ENCODE measurements at regions not wholly inside any gene's neighbourhood (a gene's known extent, or its start where the extent isn't known, plus 50 kb on each side); places are given as distances from the start of the nearest gene placed in this dataset.
"Not testable (repeated sequence)": the region's sequence is repeated elsewhere in the genome, so short reads cannot be mapped to it uniquely, and the experiment has no call there.

DNA sequence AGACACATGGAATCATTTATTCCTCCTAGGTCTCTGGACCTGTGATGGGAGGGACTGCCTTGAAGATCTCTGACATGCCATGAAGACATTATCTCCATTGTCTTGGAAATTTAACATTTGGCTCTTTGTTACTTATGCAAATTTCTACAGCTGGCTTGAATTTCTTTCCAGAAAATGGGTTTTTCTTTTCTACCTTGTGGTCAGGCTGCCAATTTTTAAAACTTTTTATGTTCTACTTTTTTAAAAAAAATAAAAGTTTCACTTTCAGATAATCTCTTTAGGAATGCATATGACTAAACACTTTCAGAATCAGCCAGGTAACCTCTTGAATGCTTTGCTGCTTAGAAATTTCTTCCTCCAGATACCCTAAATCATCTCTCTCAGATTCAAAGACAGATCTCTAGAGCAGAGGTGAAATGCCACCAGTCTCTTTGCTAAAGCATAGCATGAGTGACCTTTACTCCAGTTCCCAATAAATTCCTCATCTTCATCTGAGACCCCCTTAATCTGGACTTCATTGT lies 209.6 kb downstream of the RPRM start:
- no peak for DNase-seq (ENCODE audit: low read depth in 1 of 2, low spot score in 2 of 2)
- H3K4me1 ChIP-seq (replicated peaks), result no peaks in the 10 kb centered on the region
- no peaks in the 10 kb centered on the region for H3K27me3 ChIP-seq (replicated peaks)
- no peaks in the 10 kb centered on the region for H3K9me3 ChIP-seq (replicated peaks)
- H3K27ac ChIP-seq, result no peak overlapping the region
- H3K36me3 ChIP-seq, result no peaks in the 10 kb centered on the region
- H3K4me3 ChIP-seq, result no peak overlapping the region

DNA sequence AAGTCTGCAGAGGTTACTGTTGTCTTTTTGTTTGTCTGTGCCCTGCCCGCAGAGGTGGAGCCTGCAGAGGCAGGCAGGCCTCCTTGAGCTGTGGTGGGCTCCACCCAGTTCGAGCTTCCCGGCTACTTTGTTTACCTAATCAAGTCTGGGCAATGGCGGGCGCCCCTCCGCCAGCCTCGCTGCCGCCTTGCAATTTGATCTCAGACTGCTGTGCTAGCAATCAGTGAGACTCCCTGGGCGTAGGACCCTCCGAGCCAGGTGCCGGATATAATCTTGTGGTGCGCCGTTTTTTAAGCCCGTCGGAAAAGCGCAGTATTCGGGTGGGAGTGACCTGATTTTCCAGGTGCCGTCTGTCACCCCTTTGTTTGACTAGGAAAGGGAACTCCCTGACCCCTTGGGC lies 221.7 kb downstream of the RPRM start:
- not testable (repeated sequence) for H3K27ac ChIP-seq; H3K4me1 ChIP-seq (replicated peaks); H3K9me3 ChIP-seq (replicated peaks); DNase-seq (ENCODE audit: low read depth in 1 of 2, low spot score in 2 of 2); H3K36me3 ChIP-seq; H3K27me3 ChIP-seq (replicated peaks); H3K4me3 ChIP-seq

DNA sequence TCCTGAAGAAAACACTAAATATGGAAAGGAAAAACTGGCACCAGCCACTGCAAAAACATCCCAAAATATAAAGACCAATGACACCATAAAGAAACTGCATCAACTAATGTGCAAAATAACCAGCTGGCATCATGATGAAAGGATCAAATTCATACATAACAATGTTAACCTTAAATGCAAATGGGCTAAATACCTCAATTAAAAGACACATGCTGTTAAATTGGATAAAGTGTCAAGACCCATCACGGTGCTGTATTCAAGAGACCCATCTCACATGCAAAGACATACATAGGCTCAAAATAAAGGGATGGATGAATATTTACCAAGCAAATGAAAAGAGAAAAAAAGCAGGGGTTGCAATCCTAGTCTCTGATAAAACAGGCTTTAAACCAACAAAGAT lies 231.9 kb downstream of the RPRM start:
- H3K27ac ChIP-seq; H3K36me3 ChIP-seq; H3K4me1 ChIP-seq (replicated peaks); H3K4me3 ChIP-seq; H3K27me3 ChIP-seq (replicated peaks); DNase-seq (ENCODE audit: low read depth in 1 of 2, low spot score in 2 of 2); H3K9me3 ChIP-seq (replicated peaks): not testable (repeated sequence)

DNA sequence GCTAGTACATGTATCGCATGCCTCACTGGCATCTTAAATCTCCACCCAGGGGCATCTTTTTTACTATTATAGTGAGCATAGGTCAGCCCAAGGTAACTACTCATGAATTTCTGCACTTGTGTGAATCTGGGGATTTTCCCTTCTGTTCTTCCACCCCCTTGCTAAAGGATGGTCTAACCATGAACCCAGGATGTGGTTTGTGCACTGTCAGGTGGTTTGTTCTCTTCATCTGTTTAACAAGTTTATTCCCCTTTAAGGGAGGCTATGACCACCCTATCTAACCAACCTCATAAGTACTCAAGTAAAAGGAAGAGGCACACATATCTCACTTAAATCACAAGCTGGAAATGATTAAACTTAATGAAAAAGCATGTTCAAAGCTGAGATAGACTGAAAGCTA lies 243.0 kb downstream of the RPRM start:
- Histone ChIP-seq H3K27ac (no peak overlapping the region), H3K4me3 (no peak overlapping the region), H3K4me1 (replicated peaks) (no peaks in the 10 kb centered on the region), H3K9me3 (replicated peaks) (no peaks in the 10 kb centered on the region; the same call in 1 of the 2 replicates), H3K36me3 (no peaks in the 10 kb centered on the region), H3K27me3 (replicated peaks) (no peaks in the 10 kb centered on the region)
- no peak for DNase-seq (ENCODE audit: low read depth in 1 of 2, low spot score in 2 of 2)

DNA sequence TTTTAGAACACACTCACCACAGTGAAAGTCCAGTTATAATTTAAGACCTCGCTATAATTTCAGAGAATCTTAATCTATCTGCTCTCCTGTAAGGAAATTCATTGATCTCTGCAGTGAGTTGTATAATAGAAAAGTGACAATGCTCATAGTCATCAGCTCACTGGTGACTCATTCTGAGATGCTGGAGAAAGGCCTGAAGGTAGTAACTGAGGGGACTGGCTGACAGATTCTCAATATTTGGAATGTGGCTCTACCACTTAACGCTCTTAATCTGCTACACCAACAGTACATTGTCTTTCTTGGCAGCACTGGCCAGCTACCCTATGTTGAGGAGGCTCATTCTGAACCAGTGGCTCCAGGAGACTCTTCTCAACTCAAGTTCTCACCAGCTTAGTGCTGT lies 246.1 kb downstream of the RPRM start:
- H3K27ac ChIP-seq, result no peak overlapping the region
- H3K27me3 ChIP-seq (replicated peaks), result no peaks in the 10 kb centered on the region
- no peak overlapping the region for H3K4me3 ChIP-seq
- H3K4me1 ChIP-seq (replicated peaks), result no peaks in the 10 kb centered on the region
- H3K9me3 ChIP-seq (replicated peaks), result no peaks in the 10 kb centered on the region; the same call in 1 of the 2 replicates
- no peaks in the 10 kb centered on the region for H3K36me3 ChIP-seq
- DNase-seq (ENCODE audit: low read depth in 1 of 2, low spot score in 2 of 2), result no peak

DNA sequence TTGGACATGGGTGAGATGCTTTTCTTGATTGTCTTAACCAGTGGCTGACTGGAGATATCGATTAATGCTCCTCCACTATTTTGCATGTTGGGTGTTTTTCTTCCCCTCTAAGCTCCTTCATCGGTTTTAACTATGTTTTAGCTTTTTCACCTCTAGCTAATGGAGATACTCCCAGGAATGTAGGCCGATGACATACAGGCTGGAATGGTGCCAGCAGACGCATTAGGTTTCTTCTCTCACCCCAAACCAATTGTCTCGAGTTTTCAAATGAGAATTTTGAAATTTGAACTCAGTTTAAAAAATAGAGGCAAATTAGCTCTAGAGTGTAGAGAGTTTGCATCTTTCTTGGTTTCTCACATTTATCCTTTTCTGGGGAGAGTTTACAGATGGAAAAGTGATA lies 247.6 kb downstream of the RPRM start:
- Histone ChIP-seq H3K27ac (no peak overlapping the region), H3K27me3 (replicated peaks) (no peaks in the 10 kb centered on the region), H3K4me3 (no peak overlapping the region), H3K9me3 (replicated peaks) (no peaks in the 10 kb centered on the region; the same call in 1 of the 2 replicates), H3K4me1 (replicated peaks) (no peaks in the 10 kb centered on the region), H3K36me3 (no peaks in the 10 kb centered on the region)
- no peak for DNase-seq (ENCODE audit: low read depth in 1 of 2, low spot score in 2 of 2)

DNA sequence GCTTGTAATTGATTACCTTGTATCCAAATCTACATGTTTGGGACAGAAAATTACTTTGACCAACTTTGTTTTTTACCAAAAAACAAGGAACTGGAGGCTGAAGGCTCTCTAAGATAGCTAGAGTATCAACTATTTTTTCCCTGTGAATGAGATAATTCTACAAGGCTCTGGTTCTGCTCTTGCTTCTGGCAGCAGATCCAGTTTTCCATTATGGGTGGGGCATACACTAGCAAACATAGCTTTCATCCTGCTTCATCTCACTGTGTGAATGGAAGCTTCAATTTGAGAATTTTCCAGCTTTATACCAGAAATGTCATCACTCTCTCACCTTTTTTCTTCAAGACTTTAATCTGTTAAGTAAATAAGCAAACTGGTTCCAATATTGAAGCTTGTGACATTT lies 249.7 kb downstream of the RPRM start:
- H3K9me3 ChIP-seq (replicated peaks), result no peaks in the 10 kb centered on the region
- no peaks in the 10 kb centered on the region for H3K36me3 ChIP-seq
- no peak for DNase-seq (ENCODE audit: low read depth in 1 of 2, low spot score in 2 of 2)
- H3K4me3 ChIP-seq, result no peak overlapping the region
- H3K27ac ChIP-seq, result no peak overlapping the region
- no peaks in the 10 kb centered on the region for H3K27me3 ChIP-seq (replicated peaks)
- H3K4me1 ChIP-seq (replicated peaks), result no peaks in the 10 kb centered on the region

DNA sequence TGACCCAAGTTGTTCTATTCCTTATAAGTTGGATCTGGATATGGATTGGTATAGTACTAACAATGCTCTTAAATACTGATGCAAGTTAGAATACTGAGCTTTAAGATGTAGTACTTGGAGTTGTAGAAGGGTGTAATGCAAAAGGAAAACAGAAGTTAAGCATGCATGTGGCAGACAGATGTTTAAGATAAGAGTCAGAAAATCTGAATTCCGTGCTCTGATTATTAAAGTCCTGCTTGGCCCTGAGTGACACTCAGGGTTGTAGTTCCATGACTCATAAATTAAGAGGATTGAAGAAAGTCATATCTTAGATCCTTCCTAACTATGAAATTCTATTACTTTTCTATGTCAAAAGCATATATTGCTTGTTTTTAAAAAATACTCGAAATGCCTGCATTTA lies 250.6 kb downstream of the RPRM start:
- Histone ChIP-seq H3K27ac (no peak overlapping the region), H3K27me3 (replicated peaks) (no peaks in the 10 kb centered on the region), H3K4me3 (no peak overlapping the region), H3K9me3 (replicated peaks) (no peaks in the 10 kb centered on the region), H3K4me1 (replicated peaks) (no peaks in the 10 kb centered on the region), H3K36me3 (no peaks in the 10 kb centered on the region)
- no peak for DNase-seq (ENCODE audit: low read depth in 1 of 2, low spot score in 2 of 2)

DNA sequence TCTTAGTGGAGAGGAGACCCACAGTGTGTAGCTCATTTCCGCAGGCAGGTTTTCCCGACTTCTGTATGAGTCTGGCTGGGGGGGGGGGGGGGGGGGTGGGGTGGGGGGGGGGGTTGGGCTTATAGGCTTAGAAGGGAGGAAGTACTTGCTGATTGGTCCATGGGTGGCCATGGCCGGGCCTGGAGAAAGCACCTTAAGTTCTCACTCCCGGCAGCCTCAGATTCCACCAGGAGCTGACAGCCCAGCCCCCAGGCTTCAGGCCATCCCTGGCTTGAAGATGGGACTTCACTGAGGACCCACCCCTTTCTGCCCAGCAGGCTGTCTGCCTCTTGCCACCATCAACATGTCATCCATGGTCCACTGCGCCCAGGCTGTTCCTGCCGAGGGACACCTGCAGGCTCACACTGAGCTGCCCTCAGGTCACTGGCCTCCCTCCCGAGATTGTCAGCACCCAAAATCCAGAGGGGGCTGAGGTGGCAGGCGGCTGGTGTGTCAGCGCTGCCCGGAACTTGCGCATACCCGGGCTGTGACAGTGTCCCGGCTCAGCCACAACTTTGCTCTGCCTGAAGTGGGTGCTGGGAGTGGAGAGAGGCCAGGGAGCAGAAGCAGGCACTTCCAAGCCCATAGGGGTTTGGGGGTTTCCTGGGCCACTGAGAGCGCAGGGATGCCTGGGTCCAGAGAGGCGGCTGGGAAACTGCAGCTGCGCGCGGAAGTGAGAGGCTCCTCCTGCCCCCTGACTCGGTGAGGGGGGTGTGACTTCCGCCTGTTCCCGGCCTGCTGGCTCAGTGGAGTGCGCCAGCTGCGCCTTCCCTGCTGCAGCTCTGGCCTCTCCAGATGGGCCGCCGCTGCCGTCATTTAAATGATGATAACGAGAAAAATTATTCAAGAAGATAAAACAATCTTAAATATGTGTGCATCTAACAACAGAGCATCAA lies 256.1 kb downstream of the RPRM start:
- Histone ChIP-seq H3K36me3 (no peaks in the 10 kb centered on the region), H3K4me1 (replicated peaks) (no peaks in the 10 kb centered on the region), H3K4me3 (no peak overlapping the region), H3K9me3 (replicated peaks) (no peaks in the 10 kb centered on the region), H3K27me3 (replicated peaks) (no peaks in the 10 kb centered on the region), H3K27ac (no peak overlapping the region)
- DNase-seq (ENCODE audit: low read depth in 1 of 2, low spot score in 2 of 2), result no peak

DNA sequence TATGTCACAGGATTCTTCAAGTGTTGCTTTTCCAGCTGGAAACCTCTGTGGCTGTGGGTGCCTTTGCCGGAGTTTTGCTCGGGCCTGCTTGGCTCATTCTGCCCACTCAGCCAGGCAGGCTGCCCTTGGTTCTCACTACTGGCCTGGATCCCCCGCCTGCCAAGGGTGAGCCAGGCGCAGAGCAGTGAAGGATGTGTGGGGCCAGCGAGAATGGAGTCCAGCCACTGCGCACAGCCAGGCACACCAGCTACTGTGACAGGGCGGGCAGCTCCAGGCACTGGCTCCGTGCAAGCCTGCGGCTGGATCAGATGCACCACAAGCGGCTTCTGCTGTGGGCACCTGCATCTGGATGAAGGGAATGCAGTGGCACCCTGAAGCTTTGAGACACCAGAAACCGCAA lies 257.1 kb downstream of the RPRM start:
- no peak for DNase-seq (ENCODE audit: low read depth in 1 of 2, low spot score in 2 of 2)
- H3K4me3 ChIP-seq, result no peak overlapping the region

DNA sequence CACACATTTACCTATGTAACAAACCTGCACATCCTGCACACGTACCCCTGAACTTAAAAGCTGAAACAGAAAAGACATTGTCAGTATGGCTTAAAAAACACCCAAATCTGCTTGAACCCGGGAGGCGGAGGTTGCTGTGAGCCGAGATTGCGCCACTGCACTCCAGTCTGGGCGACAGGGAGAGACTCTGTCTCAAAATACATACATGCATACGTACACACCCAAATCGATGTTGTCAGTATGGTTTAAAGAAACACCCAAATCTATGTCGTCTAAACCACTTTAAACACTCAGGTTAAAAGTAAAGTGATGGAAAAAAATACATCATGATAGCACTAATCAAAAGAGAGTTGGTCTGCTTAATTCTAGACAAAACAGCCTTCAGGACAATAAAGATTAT lies 257.5 kb downstream of the RPRM start:
- no peak for DNase-seq (ENCODE audit: low read depth in 1 of 2, low spot score in 2 of 2)
- Histone ChIP-seq H3K36me3 (no peaks in the 10 kb centered on the region), H3K27ac (no peak overlapping the region), H3K4me3 (no peak overlapping the region), H3K4me1 (replicated peaks) (no peaks in the 10 kb centered on the region), H3K27me3 (replicated peaks) (no peaks in the 10 kb centered on the region), H3K9me3 (replicated peaks) (no peaks in the 10 kb centered on the region)

More for the DNA sequence above, 257.1 kb downstream of the RPRM start:
- no peaks in the 10 kb centered on the region for H3K36me3 ChIP-seq
- no peaks in the 10 kb centered on the region for H3K9me3 ChIP-seq (replicated peaks)
- no peaks in the 10 kb centered on the region for H3K4me1 ChIP-seq (replicated peaks)
- H3K27me3 ChIP-seq (replicated peaks), result no peaks in the 10 kb centered on the region
- no peak overlapping the region for H3K27ac ChIP-seq

DNA sequence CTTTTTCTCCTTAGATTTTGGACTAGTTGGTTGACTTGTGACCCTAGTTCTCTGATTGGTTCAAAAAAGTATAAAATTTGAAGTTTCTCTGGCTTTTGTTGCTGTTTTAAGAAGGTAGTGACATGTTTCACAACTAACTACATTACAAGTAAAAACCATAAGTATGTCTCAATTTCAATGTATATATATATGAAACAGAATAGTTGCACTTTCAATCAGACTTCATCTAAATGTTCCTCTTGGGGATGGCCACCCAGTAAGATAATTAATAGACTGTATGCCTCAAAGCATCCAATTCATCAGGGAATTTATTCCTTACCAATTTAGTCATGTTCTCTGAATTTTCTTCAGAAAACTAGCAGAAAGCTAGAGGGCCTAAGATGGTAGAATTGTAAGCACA lies 259.7 kb downstream of the RPRM start:
- H3K9me3 ChIP-seq (replicated peaks), result no peaks in the 10 kb centered on the region

DNA sequence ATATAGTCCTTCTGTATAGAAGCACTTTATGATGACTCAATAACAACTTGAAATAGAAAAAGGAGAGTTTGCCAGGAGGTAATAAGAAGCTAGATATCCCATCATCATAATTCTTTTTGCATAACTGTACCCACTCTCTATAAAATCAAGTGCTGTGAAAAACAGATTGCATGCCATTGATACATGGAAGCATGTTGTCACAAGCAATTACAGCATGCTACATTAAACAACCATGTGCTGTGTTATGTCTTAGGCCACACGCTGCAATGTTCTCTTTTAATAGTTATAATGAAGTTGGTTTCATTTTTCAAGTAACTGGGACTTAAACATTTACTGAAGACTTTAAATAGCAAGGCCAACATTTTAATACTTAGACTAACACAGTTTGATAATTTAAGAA lies 264.2 kb downstream of the RPRM start:
- DNase-seq (ENCODE audit: low read depth in 1 of 2, low spot score in 2 of 2), result no peak
- Histone ChIP-seq H3K4me3 (no peak overlapping the region), H3K4me1 (replicated peaks) (no peaks in the 10 kb centered on the region), H3K9me3 (replicated peaks) (no peaks in the 10 kb centered on the region), H3K27me3 (replicated peaks) (0 out of 2 replicates have a peak, but pooled peaks cover 4% of the 10 kb centered on the region), H3K27ac (no peak overlapping the region), H3K36me3 (no peaks in the 10 kb centered on the region)

More for the DNA sequence above, 259.7 kb downstream of the RPRM start:
- H3K4me3 ChIP-seq, result no peak overlapping the region
- no peak overlapping the region for H3K27ac ChIP-seq
- DNase-seq (ENCODE audit: low read depth in 1 of 2, low spot score in 2 of 2), result no peak
- H3K27me3 ChIP-seq (replicated peaks), result no peaks in the 10 kb centered on the region
- H3K4me1 ChIP-seq (replicated peaks), result no peaks in the 10 kb centered on the region
- no peaks in the 10 kb centered on the region for H3K36me3 ChIP-seq

DNA sequence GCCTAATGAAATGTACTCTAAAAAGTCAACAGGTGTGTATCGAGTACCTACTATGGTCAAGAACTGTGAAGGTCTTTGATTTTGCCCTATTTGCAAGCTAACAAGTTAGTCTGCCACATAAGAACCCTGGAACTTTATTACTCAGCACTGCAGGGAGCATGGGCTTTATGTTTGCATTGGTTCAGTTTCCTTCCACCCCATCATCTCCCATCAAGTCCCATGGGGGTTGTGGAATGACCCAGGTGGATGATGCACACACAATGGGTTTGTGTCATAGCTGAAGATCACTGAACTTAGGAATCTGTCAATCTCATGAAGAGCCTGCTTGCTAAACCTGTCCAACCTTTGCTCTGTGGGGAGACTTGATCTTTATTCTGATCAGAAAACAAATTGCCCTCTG lies 265.5 kb downstream of the RPRM start:
- Histone ChIP-seq H3K27me3 (replicated peaks) (0 out of 2 replicates have a peak, but pooled peaks cover 4% of the 10 kb centered on the region), H3K4me1 (replicated peaks) (no peaks in the 10 kb centered on the region), H3K36me3 (no peaks in the 10 kb centered on the region), H3K9me3 (replicated peaks) (no peaks in the 10 kb centered on the region), H3K4me3 (no peak overlapping the region), H3K27ac (no peak overlapping the region)
- DNase-seq (ENCODE audit: low read depth in 1 of 2, low spot score in 2 of 2), result no peak
